HG02763 (cell line): ENCODE measurements at regions not wholly inside any gene's neighbourhood (a gene's known extent, or its start where the extent isn't known, plus 50 kb on each side); places are given as distances from the start of the nearest gene placed in this dataset.

Experiments used
- ATAC-seq: cut with Tn5 transposase; IDR thresholded peaks from one replicate; pipeline ENCODE4 v1.9.1; 2021; ENCODE audit warnings: mild to moderate bottlenecking, moderate library complexity; ENCODE audit not compliant: unreplicated experiment

- ATAC-seq = no peak
Measured at GRCh38 chrX:30951003-30951402, 61.9 kb upstream of the TAB3 start.

GRCh38 chrX:30950391-30950790, 61.3 kb upstream of the TAB3 start:
- no peak for ATAC-seq

DNA sequence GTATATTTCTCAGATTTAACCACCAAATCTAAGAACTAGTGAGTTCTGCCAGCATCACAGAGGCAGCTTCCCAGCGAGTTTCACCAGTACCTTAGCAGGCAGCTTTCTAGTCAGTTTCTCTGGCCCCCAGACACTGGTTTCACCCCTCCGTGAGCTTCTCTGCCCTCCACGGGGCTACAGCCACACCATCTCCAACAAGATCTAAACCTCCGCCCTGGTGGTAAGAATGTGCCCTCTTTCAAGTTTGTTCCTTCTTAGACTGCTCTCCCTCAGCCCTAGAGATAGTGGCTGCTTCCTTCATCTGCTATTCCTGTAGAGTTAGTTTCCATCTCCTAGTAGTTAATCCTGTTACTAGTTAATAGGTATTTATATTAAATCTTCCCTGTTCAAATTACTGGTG, 60.5 kb upstream of the TAB3 start:
- no peak for ATAC-seq

DNA sequence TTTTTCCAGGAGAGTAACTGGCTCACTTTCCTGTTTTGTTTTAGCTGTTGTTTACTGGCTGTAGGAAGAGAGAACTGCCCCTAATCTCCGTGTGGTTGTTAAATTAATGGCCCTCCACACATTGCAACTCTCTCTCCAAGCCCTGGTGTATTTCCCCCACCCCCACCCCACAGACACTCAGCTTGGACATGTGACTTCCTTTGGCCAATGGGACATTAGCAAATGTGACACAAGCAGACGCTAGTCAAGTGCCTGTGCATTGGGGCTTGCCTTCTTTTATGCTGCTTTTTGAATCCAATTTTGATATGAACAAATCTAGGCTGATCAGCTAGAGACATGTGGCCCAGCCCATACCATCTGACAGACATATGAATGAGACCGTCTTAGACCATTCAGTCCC, 59.6 kb upstream of the TAB3 start:
- no peak for ATAC-seq

DNA sequence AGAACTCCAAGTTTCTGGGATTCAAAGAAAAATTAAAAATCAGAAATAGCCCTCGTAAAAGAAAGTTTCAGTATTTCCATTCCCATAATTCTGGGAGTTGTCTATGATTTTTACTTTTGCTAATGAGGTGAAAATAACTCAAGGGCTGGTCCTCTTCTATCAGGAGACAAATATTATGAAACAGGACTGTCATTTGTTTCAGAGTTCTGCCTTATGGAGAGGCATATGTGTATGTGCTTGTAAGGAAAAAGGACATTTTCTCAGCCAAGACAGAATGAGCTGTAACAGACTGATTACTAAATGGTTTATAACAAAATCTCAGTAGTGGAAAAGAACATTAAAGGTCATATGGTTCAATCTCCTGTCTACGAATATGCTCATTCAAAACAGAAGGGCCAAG, 59.0 kb upstream of the TAB3 start:
- ATAC-seq = no peak

DNA sequence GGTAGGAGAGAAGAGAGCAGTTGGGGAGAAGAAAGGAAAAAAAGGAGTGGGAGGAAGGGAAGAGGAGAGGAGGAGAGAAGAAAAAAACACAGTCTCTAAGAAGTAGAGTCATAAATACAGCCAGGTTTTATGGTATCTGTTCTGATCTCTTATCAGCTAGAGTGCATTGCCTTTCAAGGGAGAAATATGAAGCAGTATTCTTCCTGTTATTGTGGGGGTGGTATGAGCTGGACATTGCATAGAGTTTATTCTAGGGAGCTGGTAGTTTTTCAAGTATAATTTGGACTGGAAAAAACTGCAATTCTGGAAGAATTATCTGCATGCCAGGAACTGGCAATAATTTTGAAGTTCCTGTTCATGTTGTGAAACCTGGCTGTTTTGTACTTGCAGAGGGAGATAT, 54.9 kb upstream of the TAB3 start:
- no peak for ATAC-seq

DNA sequence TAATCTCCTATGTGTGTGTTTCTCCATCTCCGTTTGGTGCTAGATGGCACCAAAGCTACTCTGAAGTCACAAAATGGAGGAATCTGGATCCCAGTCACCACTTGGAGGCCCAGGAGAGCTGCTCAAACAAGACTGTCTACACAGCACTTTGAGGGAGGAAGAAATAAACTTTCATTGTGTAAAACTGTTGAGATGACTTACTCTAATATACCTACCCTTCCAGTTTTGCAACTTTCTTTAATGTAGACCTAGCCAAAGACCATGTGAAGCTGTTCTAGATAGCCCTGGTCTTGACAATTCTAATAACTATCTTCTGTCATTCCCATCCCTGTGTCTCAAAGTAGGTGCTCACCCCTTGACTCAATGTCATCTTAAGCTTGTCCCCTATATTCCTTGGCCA, 52.8 kb upstream of the TAB3 start:
- ATAC-seq = no peak

- no peak for ATAC-seq
Measured at GRCh38 chrX:30939928-30940327, 50.9 kb upstream of the TAB3 start.
